Spleen (tissue), 11 donors: ENCODE measurements at regions not wholly inside any gene's neighbourhood (a gene's known extent, or its start where the extent isn't known, plus 50 kb on each side); places are given as distances from the start of the nearest gene placed in this dataset.

Experiments
- DNase-seq: peaks from one replicate; pipeline ENCODE4 v3.0.0-alpha.2; 2020
- H3K27ac ChIP-seq, 8 donors: fragments of 200-600 bp; sonication (generic) in 7 of 8; 1 replicate in 4 of 8; 2 replicates in 4 of 8; pipeline versions ENCODE4 v1.5.0 to v1.8.0; 2016 to 2021; ENCODE audit warnings: inconsistent platforms in 4 of 8, mild to moderate bottlenecking in 4 of 8, moderate library complexity in 1 of 8
- H3K27me3 ChIP-seq, 7 donors: fragments of 200-600 bp; sonication (generic) in 6 of 7; replicated peaks in 1 of 7; 1 replicate in 4 of 7; 2 replicates in 3 of 7; pipeline versions ENCODE4 v1.5.0 to v1.8.0; 2016 to 2021; ENCODE audit warnings: inconsistent platforms in 3 of 7, mild to moderate bottlenecking in 1 of 7
- H3K36me3 ChIP-seq, 6 donors: fragments of 200-600 bp; sonication (generic) in 5 of 6; 1 replicate in 4 of 6; 2 replicates in 2 of 6; pipeline versions ENCODE4 v1.5.0 to v1.8.0; 2016 to 2021; ENCODE audit warnings: inconsistent platforms in 2 of 6
- H3K4me1 ChIP-seq, 6 donors: fragments of 200-600 bp; sonication (generic) in 5 of 6; 1 replicate in 3 of 6; 2 replicates in 3 of 6; pipeline versions ENCODE4 v1.5.0 to v1.8.0; 2016 to 2021; ENCODE audit warnings: inconsistent platforms in 3 of 6
- H3K4me3 ChIP-seq, 8 donors: fragments of 200-600 bp; sonication (generic) in 7 of 8; 1 replicate in 4 of 8; 2 replicates in 4 of 8; pipeline versions ENCODE4 v1.5.0 to v1.8.0; 2016 to 2021; ENCODE audit warnings: inconsistent platforms in 4 of 8, mild to moderate bottlenecking in 4 of 8, moderate library complexity in 2 of 8
- H3K9me3 ChIP-seq, 8 donors: fragments of 200-600 bp; sonication (generic) in 7 of 8; 1 replicate in 4 of 8; 2 replicates in 4 of 8; pipeline versions ENCODE4 v1.5.0 to v1.8.0; 2016 to 2021; ENCODE audit warnings: inconsistent platforms in 4 of 8
- POLR2A ChIP-seq, 3 donors: fragments of 450-650 bp; IDR thresholded peaks; one replicate each; pipeline ENCODE4 v1.5.1; 2017; ENCODE audit warnings: antibody characterized with exemption in 3 of 3, mild to moderate bottlenecking in 1 of 3
- POLR2AphosphoS5 ChIP-seq, 3 donors: sonication (generic); formaldehyde crosslinking; IDR thresholded peaks; one replicate each; pipeline ENCODE4 v1.5.1; 2017; ENCODE audit warnings: antibody characterized with exemption in 3 of 3
- WGBS, 5 donors: extraction: QIAGEN DNeasy Blood & Tissue Kit in 3 of 5; methylation state at CpG; one replicate each; pipeline versions ENCODE4 v1.1.5 to v1.1.7; 2013 to 2018; 5-methylcytosine and 5-hydroxymethylcytosine counted together
- intact Hi-C: fragments of 100-400 bp; cut with DNase I; formaldehyde crosslinking; loops from one replicate; pipeline ENCODE4 v1.15.0; 2023; ENCODE audit warnings: low total_unique reads
- TF ChIP-seq, protein P1 (sequence below), 11 experiments: fragments of 200-600 bp in 7 of 11; fragments of 450-650 bp in 4 of 11; sonication (generic) in 4 of 11; IDR thresholded peaks in 8 of 11; conservative IDR thresholded peaks in 3 of 11; 1 replicate in 7 of 11; 2 replicates in 4 of 11; pipeline versions ENCODE4 v1.4.0 to v1.8.0; 2016 to 2021; ENCODE audit warnings: antibody characterized with exemption in 11 of 11, inconsistent platforms in 4 of 11, mild to moderate bottlenecking in 1 of 11
- donor health status: healthy with polysubstance abuse.
- donor health status: DM: no; HTN: no; CAD: no; lungs with moderate emphysema.
- donor health status: DM: no; HTN: no; CAD: no.
- donor health status: Bipolar disorder and iron deficiency.
- donor health status: healthy.
- donor health status: DM: no; HTN: no; CAD: no.
- donor health status: DM: yes; HTN: yes; CAD: no.

DNA sequence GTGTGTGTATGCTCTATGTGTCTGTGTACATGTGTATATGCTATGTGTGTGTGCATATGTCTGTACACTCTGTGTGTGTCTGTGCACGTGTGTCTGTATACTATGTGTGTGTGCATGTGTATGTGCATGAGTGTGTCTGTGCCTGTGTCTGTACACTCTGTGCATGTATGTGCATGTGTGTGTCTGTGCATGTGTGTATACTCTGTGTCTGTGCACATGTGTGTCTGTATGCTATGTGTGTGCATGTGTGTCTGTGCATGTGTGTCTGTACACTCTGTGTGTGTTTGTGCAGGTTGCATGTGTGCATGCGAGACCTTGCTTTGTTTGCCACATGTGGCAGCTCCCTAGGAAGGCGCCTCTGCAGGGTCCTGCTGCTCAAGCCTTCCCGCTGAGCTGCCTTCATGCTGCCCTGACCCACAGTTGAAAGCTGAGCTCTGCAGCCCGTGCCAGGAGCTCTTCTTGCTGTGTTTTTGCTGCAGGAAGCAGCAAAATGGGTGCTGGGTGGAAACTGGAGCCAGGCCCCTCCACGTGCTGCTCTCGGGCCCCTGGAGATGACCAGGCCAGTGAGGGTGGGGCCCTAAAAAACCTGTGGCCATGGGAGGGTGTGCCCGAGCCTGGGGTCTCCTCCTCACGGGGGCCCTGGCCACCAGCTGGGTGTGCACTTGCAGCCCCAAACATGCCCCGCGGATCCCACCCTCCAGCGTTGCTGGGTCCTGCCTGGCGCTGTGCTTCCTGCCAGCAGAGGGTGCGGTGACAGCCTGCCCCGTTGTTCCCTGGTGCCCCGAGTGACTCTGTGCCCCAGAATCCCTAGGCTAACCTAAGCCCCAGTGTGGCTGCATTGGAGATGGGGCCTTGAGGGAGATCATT lies 109.1 kb downstream of the DACT2 start:
- no peaks in the 10 kb centered on the region for H3K36me3 ChIP-seq
- peak; percentile 69 for DNase-seq
- no peak overlapping the region for H3K4me3 ChIP-seq
- no peaks in the 10 kb centered on the region for H3K4me1 ChIP-seq
- H3K27ac ChIP-seq = no peak overlapping the region
- TF ChIP-seq POLR2AphosphoS5 (IDR thresholded peaks at IDR 0.05) = no peak
- TF ChIP-seq, protein P1, sequence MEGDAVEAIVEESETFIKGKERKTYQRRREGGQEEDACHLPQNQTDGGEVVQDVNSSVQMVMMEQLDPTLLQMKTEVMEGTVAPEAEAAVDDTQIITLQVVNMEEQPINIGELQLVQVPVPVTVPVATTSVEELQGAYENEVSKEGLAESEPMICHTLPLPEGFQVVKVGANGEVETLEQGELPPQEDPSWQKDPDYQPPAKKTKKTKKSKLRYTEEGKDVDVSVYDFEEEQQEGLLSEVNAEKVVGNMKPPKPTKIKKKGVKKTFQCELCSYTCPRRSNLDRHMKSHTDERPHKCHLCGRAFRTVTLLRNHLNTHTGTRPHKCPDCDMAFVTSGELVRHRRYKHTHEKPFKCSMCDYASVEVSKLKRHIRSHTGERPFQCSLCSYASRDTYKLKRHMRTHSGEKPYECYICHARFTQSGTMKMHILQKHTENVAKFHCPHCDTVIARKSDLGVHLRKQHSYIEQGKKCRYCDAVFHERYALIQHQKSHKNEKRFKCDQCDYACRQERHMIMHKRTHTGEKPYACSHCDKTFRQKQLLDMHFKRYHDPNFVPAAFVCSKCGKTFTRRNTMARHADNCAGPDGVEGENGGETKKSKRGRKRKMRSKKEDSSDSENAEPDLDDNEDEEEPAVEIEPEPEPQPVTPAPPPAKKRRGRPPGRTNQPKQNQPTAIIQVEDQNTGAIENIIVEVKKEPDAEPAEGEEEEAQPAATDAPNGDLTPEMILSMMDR (IDR thresholded peaks at IDR 0.05 in 8 of 11, conservative IDR thresholded peaks at IDR 0.05 in 3 of 11) = no peak
- no peak for TF ChIP-seq POLR2A (IDR thresholded peaks at IDR 0.05)
- 74 to 85% (median 81%) methylated on average over 5 to 16 of the region's 16 CpGs for WGBS, 5 donors
- intact Hi-C loops = no loop called here
- peaks cover 0 to 5% (median 0%) of the 10 kb centered on the region in 7 donors for H3K27me3 ChIP-seq
- no peaks in the 10 kb centered on the region for H3K9me3 ChIP-seq

DNA sequence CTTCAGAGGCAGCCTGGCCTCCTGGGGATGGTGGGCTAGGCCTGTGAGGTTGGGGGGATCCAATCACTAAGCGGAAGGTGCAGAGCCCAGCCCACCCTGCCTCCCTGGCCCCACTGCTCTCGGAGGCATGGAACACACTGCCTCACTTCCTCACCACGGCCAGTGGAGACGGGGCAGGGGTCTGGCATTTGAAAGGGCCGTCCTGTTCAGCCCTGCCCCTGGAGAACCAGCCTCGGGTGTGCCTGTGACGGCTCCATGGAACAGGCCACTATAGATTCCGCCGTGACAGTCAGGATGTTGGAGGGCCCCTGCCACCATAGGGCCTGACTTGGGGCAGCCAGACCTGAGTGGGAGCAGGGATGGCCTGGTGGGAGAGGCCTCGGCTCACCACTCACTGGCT lies 110.2 kb downstream of the DACT2 start:
- DNase-seq = peak; percentile 66
- WGBS, 5 donors = 68 to 79% (median 76%) methylated on average over 2 to 10 of the region's 10 CpGs
- no peaks in the 10 kb centered on the region for H3K9me3 ChIP-seq
- peaks cover 0 to 5% (median 0%) of the 10 kb centered on the region in 7 donors for H3K27me3 ChIP-seq
- no peaks in the 10 kb centered on the region for H3K36me3 ChIP-seq
- no peaks in the 10 kb centered on the region for H3K4me1 ChIP-seq
- TF ChIP-seq POLR2AphosphoS5 (IDR thresholded peaks at IDR 0.05) (no peak), POLR2A (IDR thresholded peaks at IDR 0.05) (no peak)
- TF ChIP-seq, protein P1 (IDR thresholded peaks at IDR 0.05 in 8 of 11, conservative IDR thresholded peaks at IDR 0.05 in 3 of 11) = no peak
- no peak overlapping the region for H3K27ac ChIP-seq
- no peak overlapping the region for H3K4me3 ChIP-seq
- intact Hi-C loops = no loop called here

DNA sequence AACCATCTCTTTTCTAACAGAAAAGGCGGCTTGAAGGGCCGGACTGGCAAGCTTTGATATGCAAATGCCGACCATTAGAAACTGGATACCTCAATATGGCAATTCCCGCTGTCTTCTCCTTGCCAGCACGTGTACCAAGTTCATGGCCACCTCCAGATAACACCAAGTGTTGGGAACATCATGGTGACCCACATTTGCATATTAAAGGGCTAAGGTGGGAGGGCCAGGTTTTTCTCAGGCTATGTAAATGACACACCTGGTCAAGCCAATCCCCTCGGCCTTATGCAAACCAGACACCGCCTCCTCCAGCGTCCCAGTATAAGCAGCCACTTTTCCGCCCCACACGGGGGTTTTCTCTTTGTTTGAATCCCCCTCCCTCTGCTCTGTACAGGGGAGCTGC lies 110.7 kb downstream of the DACT2 start:
- Histone ChIP-seq H3K9me3 (peaks cover 0 to 6% (median 2%) of the 10 kb centered on the region in 8 donors), H3K27me3 (peaks cover 0 to 5% (median 0%) of the 10 kb centered on the region in 7 donors), H3K4me3 (no peak overlapping the region), H3K4me1 (no peaks in the 10 kb centered on the region), H3K36me3 (no peaks in the 10 kb centered on the region), H3K27ac (no peak overlapping the region)
- TF ChIP-seq POLR2A (IDR thresholded peaks at IDR 0.05) (no peak), POLR2AphosphoS5 (IDR thresholded peaks at IDR 0.05) (no peak)
- TF ChIP-seq, protein P1 (IDR thresholded peaks at IDR 0.05 in 8 of 11, conservative IDR thresholded peaks at IDR 0.05 in 3 of 11) = no peak
- no peak for DNase-seq
- 65 to 76% (median 72%) methylated on average over 10 of the region's 10 CpGs for WGBS, 5 donors
- intact Hi-C loops = no loop called here

DNA sequence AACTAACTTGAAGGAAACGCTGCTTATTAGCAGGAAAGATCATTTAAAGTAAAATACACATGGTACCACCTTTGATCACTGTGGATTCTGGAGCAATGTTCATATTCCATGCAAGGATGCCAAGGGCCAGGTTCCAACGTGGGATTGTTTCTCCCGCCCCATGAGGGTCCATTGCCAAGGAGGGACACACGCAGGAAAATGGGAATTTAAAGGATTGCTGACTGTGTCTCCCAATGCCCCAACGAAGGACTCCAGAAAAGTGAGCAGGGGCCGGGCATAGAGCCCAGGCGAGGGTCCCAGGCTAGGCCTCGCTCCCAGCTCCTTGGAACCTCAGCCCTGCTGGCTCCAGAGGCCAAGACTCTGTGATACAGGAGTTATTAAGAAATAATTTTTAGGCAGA lies 111.2 kb downstream of the DACT2 start:
- TF ChIP-seq POLR2A (IDR thresholded peaks at IDR 0.05) (no peak), POLR2AphosphoS5 (IDR thresholded peaks at IDR 0.05) (no peak)
- TF ChIP-seq, protein P1 (IDR thresholded peaks at IDR 0.05 in 8 of 11, conservative IDR thresholded peaks at IDR 0.05 in 3 of 11) = no peak
- peak; percentile 13 for DNase-seq
- H3K27me3 ChIP-seq = peaks cover 0 to 5% (median 0%) of the 10 kb centered on the region in 7 donors
- WGBS, 5 donors = 85 to 92% (median 90%) methylated on average over 8 of the region's 8 CpGs
- peaks cover 0 to 7% (median 2%) of the 10 kb centered on the region in 8 donors for H3K9me3 ChIP-seq
- no peaks in the 10 kb centered on the region for H3K4me1 ChIP-seq
- H3K27ac ChIP-seq = no peak overlapping the region
- H3K36me3 ChIP-seq = no peaks in the 10 kb centered on the region
- intact Hi-C loops = no loop called here
- no peak overlapping the region for H3K4me3 ChIP-seq
